Activated naive CD8-positive, alpha-beta T cell treated with anti-CD3 and anti-CD28 coated beads for 36 hours (primary cell): ENCODE measurements at regions not wholly inside any gene's neighbourhood (a gene's known extent, or its start where the extent isn't known, plus 50 kb on each side); places are given as distances from the start of the nearest gene placed in this dataset.

Source experiments
- DNase-seq: peaks from one replicate; pipeline ENCODE4 v3.0.0; 2021
- H3K27ac Mint-ChIP-seq: one replicate; pipeline ENCODE4 v1.8.0; 2022; ENCODE audit warnings: mild to moderate bottlenecking, moderate library complexity, mixed read lengths
- H3K27me3 Mint-ChIP-seq: one replicate; pipeline ENCODE4 v1.8.0; 2022; ENCODE audit warnings: mild to moderate bottlenecking, mixed read lengths
- H3K36me3 Mint-ChIP-seq: one replicate; pipeline ENCODE4 v1.8.0; 2021; ENCODE audit warnings: mild to moderate bottlenecking, mixed read lengths
- H3K4me1 Mint-ChIP-seq: one replicate; pipeline ENCODE4 v1.8.0; 2021; ENCODE audit warnings: mixed read lengths
- H3K4me3 Mint-ChIP-seq: one replicate; pipeline ENCODE4 v1.8.0; 2022; ENCODE audit warnings: mild to moderate bottlenecking, moderate library complexity, mixed read lengths
- H3K9me3 Mint-ChIP-seq: one replicate; pipeline ENCODE4 v1.8.0; 2022; ENCODE audit warnings: mixed read lengths

DNA sequence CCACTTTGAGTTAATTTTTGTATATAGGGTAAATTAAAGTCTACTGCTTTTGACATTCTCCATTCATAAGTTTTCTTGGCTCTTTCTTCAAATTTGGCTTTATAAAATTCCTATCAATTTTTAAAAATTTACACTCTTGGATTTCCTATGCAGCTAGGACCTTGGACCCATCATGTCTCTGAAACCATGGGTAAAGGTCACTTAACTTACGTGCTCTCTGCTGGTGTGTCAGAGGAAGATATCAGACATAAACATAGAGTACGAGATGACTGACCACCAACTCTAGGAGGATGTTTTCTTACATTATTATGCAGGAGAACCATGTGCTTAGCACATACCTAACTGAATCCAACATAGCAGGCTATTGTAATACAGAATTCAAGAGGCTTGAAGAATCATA lies 62.5 kb upstream of the C1GALT1C1 start:
- no peak overlapping the region for H3K4me3 Mint-ChIP-seq
- peaks cover 14% of the 10 kb centered on the region for H3K4me1 Mint-ChIP-seq
- no peak for DNase-seq
- peaks cover 1% of the 10 kb centered on the region for H3K36me3 Mint-ChIP-seq
- H3K9me3 Mint-ChIP-seq: peaks cover 1% of the 10 kb centered on the region
- no peak overlapping the region for H3K27ac Mint-ChIP-seq
- no peaks in the 10 kb centered on the region for H3K27me3 Mint-ChIP-seq

DNA sequence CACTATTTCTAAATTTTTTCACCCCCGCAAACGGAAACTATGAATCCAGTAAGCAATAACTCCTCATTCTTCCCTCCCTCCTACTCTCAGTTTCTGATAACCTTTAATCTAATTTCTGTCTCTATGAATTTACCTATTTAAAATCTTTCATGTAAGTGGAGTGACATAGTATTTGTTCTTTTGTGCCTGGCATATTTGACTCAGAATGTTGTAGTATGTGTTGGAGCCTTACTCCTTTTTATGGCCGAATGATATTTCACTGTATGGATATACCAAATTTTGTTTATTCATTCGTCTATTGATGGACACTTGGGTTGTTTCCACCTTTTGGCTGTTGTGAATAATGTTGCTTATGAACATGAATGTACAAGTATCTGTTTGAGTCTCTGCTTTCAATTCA lies 61.1 kb upstream of the C1GALT1C1 start:
- no peak for DNase-seq
- H3K4me3 Mint-ChIP-seq: no peak overlapping the region
- peaks cover 3% of the 10 kb centered on the region for H3K4me1 Mint-ChIP-seq
- H3K36me3 Mint-ChIP-seq: no peaks in the 10 kb centered on the region
- no peaks in the 10 kb centered on the region for H3K27me3 Mint-ChIP-seq
- no peaks in the 10 kb centered on the region for H3K9me3 Mint-ChIP-seq
- no peak overlapping the region for H3K27ac Mint-ChIP-seq

- H3K36me3 Mint-ChIP-seq: no peaks in the 10 kb centered on the region
- H3K9me3 Mint-ChIP-seq: no peaks in the 10 kb centered on the region
- H3K4me1 Mint-ChIP-seq: peaks cover 3% of the 10 kb centered on the region
- H3K27me3 Mint-ChIP-seq: no peaks in the 10 kb centered on the region
- H3K4me3 Mint-ChIP-seq: no peak overlapping the region
- H3K27ac Mint-ChIP-seq: no peak overlapping the region
- no peak for DNase-seq
Measured at GRCh38 chrX:120690344-120690743, 60.5 kb upstream of the C1GALT1C1 start.

- Mint-ChIP-seq H3K36me3 (peaks cover 9% of the 10 kb centered on the region), H3K9me3 (peaks cover 10% of the 10 kb centered on the region), H3K27ac (no peak overlapping the region), H3K4me3 (no peak overlapping the region), H3K27me3 (no peaks in the 10 kb centered on the region), H3K4me1 (peaks cover 15% of the 10 kb centered on the region)
- no peak for DNase-seq
Measured at GRCh38 chrX:120680090-120680489, 50.2 kb upstream of the C1GALT1C1 start.
